Stimulated activated naive CD8-positive, alpha-beta T cell treated with anti-CD3 and anti-CD28 coated beads, Interleukin-15, Interleukin-2, amounts not matched to agents 100 ng/mL and 50 ng/mL, for 24 hours (primary cell): ENCODE measurements at regions not wholly inside any gene's neighbourhood (a gene's known extent, or its start where the extent isn't known, plus 50 kb on each side); places are given as distances from the start of the nearest gene placed in this dataset.

Experiments
- H3K27ac Mint-ChIP-seq: one replicate; pipeline ENCODE4 v1.8.0; 2021; ENCODE audit warnings: mild to moderate bottlenecking, mixed read lengths
- H3K27me3 Mint-ChIP-seq: one replicate; pipeline ENCODE4 v1.8.0; 2021; ENCODE audit warnings: mixed read lengths
- H3K36me3 Mint-ChIP-seq: one replicate; pipeline ENCODE4 v1.8.0; 2021; ENCODE audit warnings: low read depth, mixed read lengths
- H3K4me1 Mint-ChIP-seq: one replicate; pipeline ENCODE4 v1.8.0; 2021; ENCODE audit warnings: low read depth, mixed read lengths
- H3K4me3 Mint-ChIP-seq: one replicate; pipeline ENCODE4 v1.8.0; 2021; ENCODE audit warnings: mild to moderate bottlenecking, mixed read lengths
- H3K9me3 Mint-ChIP-seq: one replicate; pipeline ENCODE4 v1.8.0; 2021; ENCODE audit warnings: mixed read lengths

DNA sequence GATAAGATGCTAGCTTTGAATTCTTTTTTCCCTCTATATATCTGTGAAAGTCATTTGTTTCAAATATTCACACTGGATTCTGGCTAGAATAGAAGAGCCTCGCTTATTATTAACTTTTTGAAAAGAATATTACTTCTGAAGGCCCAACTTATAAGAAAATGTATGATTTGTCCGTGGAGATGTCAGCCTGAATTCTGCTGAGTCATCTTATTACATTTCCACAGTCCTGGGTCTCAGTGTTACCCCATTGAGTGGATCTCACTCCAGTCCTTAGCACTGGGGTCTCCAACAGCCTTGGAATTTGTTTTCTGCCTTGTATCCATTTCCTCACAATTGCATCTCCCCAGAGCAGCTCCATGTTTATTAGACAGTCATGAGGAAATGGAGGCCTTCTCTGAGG, 907.9 kb downstream of the VRK1 start:
- H3K36me3 Mint-ChIP-seq = no peaks in the 10 kb centered on the region
- H3K27me3 Mint-ChIP-seq = no peaks in the 10 kb centered on the region
- H3K27ac Mint-ChIP-seq = no peak overlapping the region
- no peaks in the 10 kb centered on the region for H3K9me3 Mint-ChIP-seq
- peaks cover 79% of the 10 kb centered on the region for H3K4me1 Mint-ChIP-seq
- no peak overlapping the region for H3K4me3 Mint-ChIP-seq

GRCh38 chr14:97705976-97706375, 908.8 kb downstream of the VRK1 start:
- H3K9me3 Mint-ChIP-seq = no peaks in the 10 kb centered on the region
- H3K27me3 Mint-ChIP-seq = no peaks in the 10 kb centered on the region
- peak overlapping the region; percentile 59 for H3K27ac Mint-ChIP-seq
- no peaks in the 10 kb centered on the region for H3K36me3 Mint-ChIP-seq
- no peak overlapping the region for H3K4me3 Mint-ChIP-seq
- H3K4me1 Mint-ChIP-seq = peaks cover 86% of the 10 kb centered on the region

GRCh38 chr14:97706819-97707218, 909.6 kb downstream of the VRK1 start:
- no peaks in the 10 kb centered on the region for H3K27me3 Mint-ChIP-seq

GRCh38 chr14:97707603-97708002, 910.4 kb downstream of the VRK1 start:
- no peaks in the 10 kb centered on the region for H3K9me3 Mint-ChIP-seq
- no peaks in the 10 kb centered on the region for H3K36me3 Mint-ChIP-seq
- H3K4me3 Mint-ChIP-seq = no peak overlapping the region
- H3K27me3 Mint-ChIP-seq = no peaks in the 10 kb centered on the region
- no peak overlapping the region for H3K27ac Mint-ChIP-seq
- peaks cover 98% of the 10 kb centered on the region for H3K4me1 Mint-ChIP-seq

More at GRCh38 chr14:97706819-97707218, 909.6 kb downstream of the VRK1 start:
- H3K4me3 Mint-ChIP-seq = peak overlapping the region; percentile 22
- no peaks in the 10 kb centered on the region for H3K36me3 Mint-ChIP-seq
- H3K27ac Mint-ChIP-seq = peak overlapping the region; percentile 22
- no peaks in the 10 kb centered on the region for H3K9me3 Mint-ChIP-seq
- H3K4me1 Mint-ChIP-seq = peaks cover 95% of the 10 kb centered on the region

DNA sequence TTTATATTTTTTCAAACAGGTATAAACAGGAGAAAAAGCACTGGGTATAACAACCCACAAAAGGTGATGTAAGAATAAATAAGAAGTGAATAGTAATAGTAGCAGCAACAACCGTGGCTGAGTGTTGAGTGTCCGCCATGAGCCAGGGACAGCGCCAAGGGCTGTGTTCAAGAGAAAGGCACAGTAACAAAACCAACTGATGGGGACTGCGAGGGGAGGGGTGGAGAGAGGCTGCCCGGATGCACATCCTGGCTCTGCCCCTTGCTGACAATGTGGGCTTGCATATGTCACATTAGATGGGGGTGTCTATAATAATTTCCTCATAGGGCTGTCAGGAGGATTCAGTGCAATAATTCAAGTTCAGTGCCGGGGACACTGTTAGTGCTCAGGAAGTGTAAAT, 912.4 kb downstream of the VRK1 start:
- Mint-ChIP-seq H3K36me3 (no peaks in the 10 kb centered on the region), H3K27ac (peak overlapping the region; percentile 63), H3K4me3 (no peak overlapping the region), H3K9me3 (no peaks in the 10 kb centered on the region), H3K27me3 (no peaks in the 10 kb centered on the region), H3K4me1 (peaks cover 93% of the 10 kb centered on the region)

DNA sequence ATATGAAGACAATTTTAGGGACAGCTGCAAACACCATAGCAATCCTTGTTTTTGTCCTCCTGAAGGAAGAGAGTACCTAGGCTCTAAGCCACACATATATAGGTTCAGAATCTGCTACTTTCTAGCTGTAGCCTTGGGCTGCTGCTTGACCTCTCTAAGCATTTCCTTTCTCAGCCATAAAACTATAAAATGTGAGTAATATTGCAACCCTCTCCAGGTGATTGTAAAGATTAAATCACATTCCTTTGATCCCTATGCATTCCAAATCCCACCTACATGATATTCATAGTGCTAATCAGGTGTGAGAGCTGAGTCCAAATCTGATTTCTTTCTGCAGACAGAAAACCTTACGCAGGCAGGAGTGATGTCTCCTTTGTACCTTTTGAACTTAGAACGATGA, 913.5 kb downstream of the VRK1 start:
- Mint-ChIP-seq H3K4me1 (peaks cover 81% of the 10 kb centered on the region), H3K27ac (no peak overlapping the region), H3K9me3 (no peaks in the 10 kb centered on the region), H3K4me3 (no peak overlapping the region), H3K27me3 (no peaks in the 10 kb centered on the region), H3K36me3 (no peaks in the 10 kb centered on the region)

DNA sequence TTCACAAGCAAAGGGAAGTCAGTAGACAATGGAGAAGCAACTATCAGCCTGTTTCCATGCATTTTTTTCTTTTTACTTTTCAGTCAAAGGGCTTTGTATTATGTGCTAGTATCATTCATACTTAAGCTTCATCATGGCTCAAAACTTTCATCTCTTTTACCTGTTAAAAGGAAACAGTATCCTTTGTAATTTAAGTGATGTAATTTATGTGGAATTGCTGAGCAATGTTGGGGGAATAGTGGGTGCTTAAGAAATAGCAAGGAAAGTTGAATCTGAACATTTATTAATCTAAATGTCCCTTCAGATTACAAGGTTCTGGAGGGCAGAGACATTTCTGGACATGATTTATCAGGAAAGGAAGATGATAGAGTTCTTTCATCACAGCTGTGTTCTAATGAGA, 915.3 kb downstream of the VRK1 start:
- Mint-ChIP-seq H3K4me1 (peaks cover 64% of the 10 kb centered on the region), H3K9me3 (peaks cover 1% of the 10 kb centered on the region), H3K4me3 (no peak overlapping the region), H3K27ac (peak overlapping the region; percentile 42), H3K36me3 (no peaks in the 10 kb centered on the region), H3K27me3 (no peaks in the 10 kb centered on the region)

DNA sequence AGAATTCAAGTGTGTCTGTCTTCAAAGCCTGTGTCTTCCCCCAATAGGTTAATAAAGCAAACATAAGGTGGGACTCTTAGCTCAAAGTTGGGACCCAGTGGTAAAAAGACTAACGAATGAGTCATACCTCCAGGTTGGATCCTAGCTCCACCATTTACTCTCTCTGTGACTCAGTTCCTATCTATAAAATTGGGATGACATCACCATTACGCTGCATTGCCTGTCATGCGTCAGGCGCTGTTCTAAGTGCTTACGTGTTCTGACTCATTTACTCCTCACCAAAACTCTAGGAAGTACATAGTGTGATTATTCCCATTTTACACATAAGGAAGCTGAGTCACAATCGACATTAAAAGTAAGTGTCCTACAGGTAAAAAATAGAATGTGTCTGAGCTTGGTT, 915.8 kb downstream of the VRK1 start:
- peaks cover 4% of the 10 kb centered on the region for H3K9me3 Mint-ChIP-seq
- peak overlapping the region; percentile 42 for H3K27ac Mint-ChIP-seq
- no peaks in the 10 kb centered on the region for H3K27me3 Mint-ChIP-seq
- no peaks in the 10 kb centered on the region for H3K36me3 Mint-ChIP-seq
- peaks cover 58% of the 10 kb centered on the region for H3K4me1 Mint-ChIP-seq
- no peak overlapping the region for H3K4me3 Mint-ChIP-seq

DNA sequence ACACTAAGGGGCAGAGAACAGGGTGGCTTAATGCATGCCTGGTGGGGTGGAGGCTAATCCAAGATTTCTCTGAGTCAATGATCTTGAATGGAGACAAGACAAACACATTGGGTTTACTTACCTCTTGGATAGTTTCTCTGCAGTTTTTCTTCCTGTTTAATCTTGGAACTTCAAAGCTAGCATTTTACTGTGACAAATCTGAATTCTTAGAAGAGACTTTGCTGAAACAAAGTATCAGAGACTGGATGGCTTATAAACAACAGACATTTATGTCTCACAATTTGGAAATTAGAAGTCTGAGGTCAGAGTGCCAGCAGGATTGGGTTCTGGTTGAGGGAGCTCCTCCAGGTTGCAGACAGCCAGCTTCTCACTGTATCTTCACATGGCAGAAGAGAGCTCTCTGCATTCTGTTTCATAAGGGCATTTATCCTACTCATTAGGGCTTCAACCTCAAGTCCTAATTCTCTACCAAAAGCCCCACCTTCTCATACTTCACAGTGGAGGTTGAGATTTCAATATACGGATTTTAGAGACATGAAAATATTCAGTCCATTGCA, 921.8 kb downstream of the VRK1 start:
- no peak overlapping the region for H3K27ac Mint-ChIP-seq

GRCh38 chr14:97719931-97720330, 922.7 kb downstream of the VRK1 start:
- H3K36me3 Mint-ChIP-seq = no peaks in the 10 kb centered on the region
- H3K4me1 Mint-ChIP-seq = peaks cover 46% of the 10 kb centered on the region
- H3K9me3 Mint-ChIP-seq = peaks cover 12% of the 10 kb centered on the region
- H3K4me3 Mint-ChIP-seq = no peak overlapping the region
- no peak overlapping the region for H3K27ac Mint-ChIP-seq
- no peaks in the 10 kb centered on the region for H3K27me3 Mint-ChIP-seq

More for the DNA sequence above, 921.8 kb downstream of the VRK1 start:
- H3K9me3 Mint-ChIP-seq = peaks cover 12% of the 10 kb centered on the region
- peaks cover 38% of the 10 kb centered on the region for H3K4me1 Mint-ChIP-seq
- H3K36me3 Mint-ChIP-seq = no peaks in the 10 kb centered on the region
- H3K4me3 Mint-ChIP-seq = no peak overlapping the region
- no peaks in the 10 kb centered on the region for H3K27me3 Mint-ChIP-seq

- peak overlapping the region; percentile 18 for H3K4me3 Mint-ChIP-seq
- H3K36me3 Mint-ChIP-seq = no peaks in the 10 kb centered on the region
- no peaks in the 10 kb centered on the region for H3K27me3 Mint-ChIP-seq
- H3K4me1 Mint-ChIP-seq = peaks cover 71% of the 10 kb centered on the region
- peaks cover 7% of the 10 kb centered on the region for H3K9me3 Mint-ChIP-seq
- H3K27ac Mint-ChIP-seq = peak overlapping the region; percentile 95
Measured at GRCh38 chr14:97723351-97723750, 926.2 kb downstream of the VRK1 start.

GRCh38 chr14:97723819-97724218, 926.6 kb downstream of the VRK1 start:
- Mint-ChIP-seq H3K36me3 (no peaks in the 10 kb centered on the region), H3K4me1 (peaks cover 67% of the 10 kb centered on the region), H3K4me3 (peak overlapping the region; percentile 76), H3K27me3 (no peaks in the 10 kb centered on the region), H3K9me3 (peaks cover 7% of the 10 kb centered on the region), H3K27ac (peak overlapping the region; percentile 95)

GRCh38 chr14:97724265-97724731, 927.1 kb downstream of the VRK1 start:
- Mint-ChIP-seq H3K4me3 (peak overlapping the region; percentile 76), H3K4me1 (peaks cover 62% of the 10 kb centered on the region), H3K36me3 (no peaks in the 10 kb centered on the region), H3K27me3 (no peaks in the 10 kb centered on the region), H3K9me3 (peaks cover 7% of the 10 kb centered on the region), H3K27ac (peak overlapping the region; percentile 95)

DNA sequence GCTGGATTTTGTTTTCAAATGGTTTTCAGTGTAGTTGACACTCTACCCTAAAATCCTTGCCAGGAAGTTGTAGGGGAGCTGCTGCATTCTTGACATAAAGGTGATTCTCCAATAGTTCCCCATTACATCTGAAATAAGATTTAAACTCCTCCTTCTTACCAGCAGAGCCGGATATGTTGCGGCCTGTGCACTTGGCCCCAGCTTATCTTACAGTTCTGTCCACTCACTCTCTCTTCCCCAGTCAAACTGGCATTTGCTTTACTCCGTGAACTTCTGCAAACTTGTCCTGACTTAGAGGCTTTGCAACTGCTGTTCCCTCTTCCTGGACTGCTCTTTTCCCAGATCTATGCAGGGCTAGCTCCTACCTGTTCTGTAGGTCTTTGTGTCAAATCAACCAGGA, 929.5 kb downstream of the VRK1 start:
- H3K36me3 Mint-ChIP-seq = no peaks in the 10 kb centered on the region
- no peak overlapping the region for H3K27ac Mint-ChIP-seq
- H3K4me1 Mint-ChIP-seq = peaks cover 54% of the 10 kb centered on the region
- H3K4me3 Mint-ChIP-seq = no peak overlapping the region
- peaks cover 2% of the 10 kb centered on the region for H3K9me3 Mint-ChIP-seq
- H3K27me3 Mint-ChIP-seq = no peaks in the 10 kb centered on the region

- Mint-ChIP-seq H3K9me3 (no peaks in the 10 kb centered on the region), H3K4me1 (peaks cover 25% of the 10 kb centered on the region), H3K36me3 (no peaks in the 10 kb centered on the region), H3K4me3 (no peak overlapping the region), H3K27me3 (no peaks in the 10 kb centered on the region), H3K27ac (peak overlapping the region; percentile 57)
Measured at GRCh38 chr14:97730706-97731105, 933.5 kb downstream of the VRK1 start.

- no peaks in the 10 kb centered on the region for H3K9me3 Mint-ChIP-seq
- H3K4me1 Mint-ChIP-seq = peaks cover 14% of the 10 kb centered on the region
- H3K4me3 Mint-ChIP-seq = no peak overlapping the region
- H3K27me3 Mint-ChIP-seq = no peaks in the 10 kb centered on the region
- no peaks in the 10 kb centered on the region for H3K36me3 Mint-ChIP-seq
- no peak overlapping the region for H3K27ac Mint-ChIP-seq
Measured at GRCh38 chr14:97731800-97732199, 934.6 kb downstream of the VRK1 start.
